H1 (cell line): ENCODE measurements at regions not wholly inside any gene's neighbourhood (a gene's known extent, or its start where the extent isn't known, plus 50 kb on each side); places are given as distances from the start of the nearest gene placed in this dataset.

Experiments used
- CTCF ChIA-PET: fragments of 300-600 bp; sonication (Branson Sonifier 250); formaldehyde crosslinking; loops from one replicate; lab custom pipeline; 2021; ENCODE audit not compliant: partially characterized antibody; lab: Charles Lee
- POLR2A ChIA-PET: fragments of 300-600 bp; sonication (Branson Sonifier 250); formaldehyde crosslinking; loops from one replicate; lab custom pipeline; 2021; ENCODE audit warnings: inconsistent platforms; ENCODE audit not compliant: partially characterized antibody; lab: Charles Lee
- DNase-seq, 2 experiments: peaks; one replicate each; pipeline versions ENCODE4 v3.0.0 to v3.0.0-alpha.2; 2010 to 2022; ENCODE audit warnings: low spot score in 2 of 2, low read depth in 1 of 2, mixed read lengths in 1 of 2
- FAIRE-seq: peaks from 2 replicates; lab custom pipeline; 2011; peaks lifted over from hg19 to GRCh38; lab: Jason Lieb, UNC
- H2AFZ ChIP-seq: 2 replicates; pipeline ENCODE4 v1.8.1; 2012; ENCODE audit warnings: low read length, inconsistent platforms
- H2AK5ac ChIP-seq: 2 replicates; pipeline ENCODE4 v1.6.1; 2013; ENCODE audit warnings: low read depth, low read length
- H2BK120ac ChIP-seq: replicated peaks from 2 replicates; pipeline ENCODE3; 2013; ENCODE audit warnings: low read depth, low read length, inconsistent platforms
- H2BK12ac ChIP-seq: 2 replicates; pipeline ENCODE4 v1.6.1; 2013; ENCODE audit warnings: low read depth, low read length
- H2BK15ac ChIP-seq: 2 replicates; pipeline ENCODE4 v1.6.1; 2013; ENCODE audit warnings: low read length
- H2BK20ac ChIP-seq: 2 replicates; pipeline ENCODE4 v1.6.1; 2013; ENCODE audit warnings: low read length
- H2BK5ac ChIP-seq: 2 replicates; pipeline ENCODE4 v1.6.1; 2013; ENCODE audit warnings: low read depth, low read length
- H3K14ac ChIP-seq: 2 replicates; pipeline ENCODE4 v1.6.1; 2013; ENCODE audit warnings: inconsistent platforms; ENCODE audit not compliant: insufficient read length
- H3K18ac ChIP-seq: 2 replicates; pipeline ENCODE4 v1.6.1; 2013; ENCODE audit warnings: low read length; ENCODE audit errors: extremely low read depth
- H3K23ac ChIP-seq: 2 replicates; pipeline ENCODE4 v1.6.1; 2013; ENCODE audit warnings: inconsistent platforms; ENCODE audit not compliant: insufficient read length
- H3K23me2 ChIP-seq: 2 replicates; pipeline ENCODE4 v1.6.1; 2013; ENCODE audit warnings: low read depth, low read length
- H3K27ac ChIP-seq: 2 replicates; pipeline ENCODE4 v1.6.1; 2011; ENCODE audit warnings: low read depth, low read length, inconsistent platforms
- H3K27me3 ChIP-seq, 4 experiments: replicated peaks in 1 of 4; 1 replicate in 1 of 4; 2 replicates in 3 of 4; pipeline versions ENCODE4 v1.6.1 to v1.8.1; 2011 to 2013; ENCODE audit warnings: low read length in 3 of 4, mild to moderate bottlenecking in 3 of 4, inconsistent platforms in 2 of 4, mixed read lengths in 2 of 4, moderate library complexity in 1 of 4; ENCODE audit not compliant: control insufficient read depth in 3 of 4, insufficient read depth in 3 of 4; ENCODE audit errors: extremely low read depth in 1 of 4
- H3K36me3 ChIP-seq, 4 experiments: 2 replicates each; pipeline versions ENCODE4 v1.6.1 to v1.8.1; 2011 to 2013; ENCODE audit warnings: mild to moderate bottlenecking in 4 of 4, low read length in 3 of 4, moderate library complexity in 2 of 4, control low read depth in 1 of 4, inconsistent platforms in 1 of 4; ENCODE audit not compliant: insufficient read depth in 4 of 4, control insufficient read depth in 2 of 4
- H3K4ac ChIP-seq: replicated peaks from 2 replicates; pipeline ENCODE3; 2013; ENCODE audit warnings: low read length, low read depth, mixed read lengths, inconsistent platforms; ENCODE audit not compliant: insufficient read length
- H3K4me1 ChIP-seq, 4 experiments: replicated peaks in 1 of 4; 1 replicate in 1 of 4; 2 replicates in 3 of 4; pipeline versions ENCODE4 v1.6.1 to v1.8.1; 2011 to 2013; ENCODE audit warnings: low read length in 3 of 4, inconsistent platforms in 2 of 4, mixed read lengths in 1 of 4; ENCODE audit not compliant: insufficient read depth in 4 of 4, control insufficient read depth in 3 of 4
- H3K4me2 ChIP-seq, 2 experiments: 2 replicates each; pipeline versions ENCODE4 v1.6.1 to v1.8.1; 2011 to 2013; ENCODE audit warnings: low read depth in 2 of 2, low read length in 2 of 2, control low read depth in 1 of 2, inconsistent platforms in 1 of 2, mild to moderate bottlenecking in 1 of 2; ENCODE audit not compliant: insufficient read depth in 1 of 2
- H3K4me3 ChIP-seq, 4 experiments: fragments of 200-600, 300-600 bp in 1 of 4; sonication (generic), shearing (Covaris generic), sonication (Bioruptor Twin) in 1 of 4; 2 replicates each; pipeline versions ENCODE4 v1.5.1 to v1.8.1; 2011 to 2016; ENCODE audit warnings: low read length in 4 of 4, low read depth in 3 of 4, control low read depth in 2 of 4, inconsistent platforms in 2 of 4, mild to moderate bottlenecking in 2 of 4, mixed read lengths in 1 of 4, moderate library complexity in 1 of 4; ENCODE audit not compliant: insufficient read depth in 2 of 4; ENCODE audit errors: extremely low read depth in 1 of 4
- H3K56ac ChIP-seq: replicated peaks from 2 replicates; pipeline ENCODE3; 2013; ENCODE audit warnings: low read depth, mild to moderate bottlenecking, mixed read lengths, low read length, inconsistent platforms; ENCODE audit not compliant: insufficient read length
- H3K79me1 ChIP-seq: 2 replicates; pipeline ENCODE4 v1.6.1; 2013; ENCODE audit warnings: low read depth, low read length, control low read depth
- H3K79me2 ChIP-seq, 2 experiments: 2 replicates each; pipeline versions ENCODE4 v1.6.1 to v1.8.1; 2012 to 2013; ENCODE audit warnings: low read length in 2 of 2, mild to moderate bottlenecking in 2 of 2, inconsistent platforms in 1 of 2; ENCODE audit not compliant: insufficient read depth in 2 of 2, control insufficient read depth in 1 of 2
- H3K9ac ChIP-seq, 4 experiments: replicated peaks in 1 of 4; 1 replicate in 1 of 4; 2 replicates in 3 of 4; pipeline versions ENCODE4 v1.6.1 to v1.8.1; 2011 to 2013; ENCODE audit warnings: low read depth in 3 of 4, low read length in 3 of 4, control low read depth in 2 of 4, mild to moderate bottlenecking in 2 of 4, moderate library complexity in 2 of 4, inconsistent platforms in 1 of 4; ENCODE audit errors: extremely low read depth in 1 of 4
- H3K9me3 ChIP-seq, 2 experiments: 2 replicates each; pipeline versions ENCODE4 v1.6.1 to v1.8.1; 2012 to 2013; ENCODE audit warnings: mild to moderate bottlenecking in 2 of 2, moderate library complexity in 2 of 2, control low read depth in 1 of 2, inconsistent platforms in 1 of 2, low read depth in 1 of 2, low read length in 1 of 2, mixed read lengths in 1 of 2; ENCODE audit not compliant: insufficient read depth in 2 of 2
- H4K20me1 ChIP-seq, 2 experiments: replicated peaks in 1 of 2; 2 replicates each; pipeline versions ENCODE3 to v1.8.1; 2011 to 2013; ENCODE audit warnings: inconsistent platforms in 2 of 2, low read length in 2 of 2, mild to moderate bottlenecking in 1 of 2; ENCODE audit not compliant: insufficient read depth in 2 of 2, control insufficient read depth in 1 of 2
- H4K5ac ChIP-seq: 2 replicates; pipeline ENCODE4 v1.6.1; 2013; ENCODE audit warnings: low read length, low read depth, mixed read lengths, inconsistent platforms; ENCODE audit not compliant: insufficient read length
- H4K8ac ChIP-seq: 2 replicates; pipeline ENCODE4 v1.8.0; 2013; ENCODE audit warnings: mild to moderate bottlenecking, moderate library complexity, low read length, inconsistent platforms; ENCODE audit not compliant: insufficient read depth; ENCODE audit errors: extremely low read depth
- H4K91ac ChIP-seq: replicated peaks from 2 replicates; pipeline ENCODE3; 2013; ENCODE audit warnings: low read length, mixed read lengths, inconsistent platforms; ENCODE audit not compliant: insufficient read length
- BACH1 ChIP-seq: IDR thresholded peaks from 2 replicates; pipeline ENCODE4 v1.6.1; 2012; ENCODE audit warnings: low read length, improper control_type of control experiment
- CBX8 ChIP-seq: fragments of 300-800, 300-1000 bp; sonication (generic); IDR thresholded peaks from 2 replicates; pipeline ENCODE4 v1.7.1; 2016; ENCODE audit warnings: low read depth, low read length, borderline replicate concordance
- EP300 ChIP-seq, 2 experiments: IDR thresholded peaks; 1 replicate in 1 of 2; 2 replicates in 1 of 2; pipeline ENCODE4 v1.6.1; 2011 to 2012; ENCODE audit warnings: low read depth in 2 of 2, low read length in 2 of 2, mild to moderate bottlenecking in 2 of 2, borderline replicate concordance in 1 of 2, inconsistent platforms in 1 of 2, moderate library complexity in 1 of 2
- MAX ChIP-seq: IDR thresholded peaks from 2 replicates; pipeline ENCODE4 v1.6.1; 2012; ENCODE audit warnings: inconsistent platforms
- RAD21 ChIP-seq, 2 experiments: IDR thresholded peaks in 1 of 2; conservative IDR thresholded peaks in 1 of 2; 2 replicates each; pipeline ENCODE4 v1.6.1; 2011; ENCODE audit warnings: low read depth in 2 of 2, low read length in 2 of 2, improper control_type of control experiment in 1 of 2, inconsistent platforms in 1 of 2, mild to moderate bottlenecking in 1 of 2, moderate library complexity in 1 of 2
- RNF2 ChIP-seq: fragments of 200-900, 300-1000 bp; sonication (generic); IDR thresholded peaks from 2 replicates; pipeline ENCODE4 v1.7.1; 2016; ENCODE audit warnings: borderline replicate concordance, low read depth, mild to moderate bottlenecking, antibody characterized with exemption, low read length; ENCODE audit not compliant: poor library complexity, severe bottlenecking; ENCODE audit errors: missing control alignments
- TEAD4 ChIP-seq: IDR thresholded peaks from 2 replicates; pipeline ENCODE4 v1.6.1; 2012; ENCODE audit warnings: low read depth, low read length, inconsistent platforms, mixed read lengths
- YY1 ChIP-seq: IDR thresholded peaks from 2 replicates; pipeline ENCODE4 v1.6.1; 2011; ENCODE audit warnings: low read depth, mild to moderate bottlenecking, low read length
- WGBS, 2 experiments: shearing (Covaris generic) in 1 of 2; methylation state at CpG; one replicate each; pipeline versions ENCODE4 v1.1.6 to v1.1.7; 2013 to 2015; ENCODE audit warnings: low lambda C conversion rate in 2 of 2, mixed read lengths in 2 of 2, inconsistent platforms in 1 of 2, low coverage in 1 of 2, missing lambda C conversion rate in 1 of 2; ENCODE audit not compliant: insufficient replicate concordance in 2 of 2, insufficient coverage in 1 of 2, insufficient read length in 1 of 2; ENCODE audit errors: extremely low coverage in 1 of 2, missing lambda C conversion rate in 1 of 2; 5-methylcytosine and 5-hydroxymethylcytosine counted together

GRCh38 chr14:35999294-35999693 lies 173.2 kb downstream of the BRMS1L start:
- peaks cover 0 to 7% (median 3%) of the 10 kb centered on the region in 4 experiments; a peak in 4 of 7 replicates for H3K4me1 ChIP-seq
- H2BK12ac ChIP-seq, result no peak overlapping the region
- H3K14ac ChIP-seq, result no peak overlapping the region
- no peak overlapping the region for H2BK5ac ChIP-seq
- no peak overlapping the region for H4K5ac ChIP-seq
- no peak overlapping the region for H2BK20ac ChIP-seq
- POLR2A ChIA-PET, result no interaction called here
- H3K4me2 ChIP-seq, result no peak overlapping the region
- CTCF ChIA-PET, result interaction anchor here (1.0 to 3.8 kb wide), 3 partner anchors 9 to 70 kb away, joined by 3 to 14 read pairs (median 9); no protein-coding TSS in a partner anchor
- no peak overlapping the region for H3K23ac ChIP-seq
- H4K20me1 ChIP-seq, result no peaks in the 10 kb centered on the region
- H3K27me3 ChIP-seq, result no peaks in the 10 kb centered on the region
- no peak overlapping the region for H2AK5ac ChIP-seq
- no peak overlapping the region for H2AFZ ChIP-seq
- no peaks in the 10 kb centered on the region for H3K23me2 ChIP-seq
- no peak overlapping the region for H4K91ac ChIP-seq
- no peak overlapping the region for H3K4ac ChIP-seq
- H3K9me3 ChIP-seq, result no peaks in the 10 kb centered on the region
- no peak overlapping the region for H3K18ac ChIP-seq
- H3K27ac ChIP-seq, result no peak overlapping the region
- H3K9ac ChIP-seq, result no peak overlapping the region
- no peak overlapping the region for H4K8ac ChIP-seq
- no peaks in the 10 kb centered on the region for H3K36me3 ChIP-seq
- H3K56ac ChIP-seq, result no peak overlapping the region
- H2BK15ac ChIP-seq, result no peak overlapping the region
- H3K4me3 ChIP-seq, result no peak overlapping the region
- no peak for DNase-seq
- H3K79me2 ChIP-seq, result no peaks in the 10 kb centered on the region
- TF ChIP-seq TEAD4 (no peak), RAD21 (IDR thresholded peaks at IDR 0.05 in 1 of 2, conservative IDR thresholded peaks at IDR 0.05 in 1 of 2; ENCODE audit: low read depth in 2 of 2, low read length in 2 of 2) (no peak), EP300 (IDR thresholded peaks at IDR 0.05; ENCODE audit: borderline replicate concordance in 1 of 2, low read depth in 2 of 2, low read length in 2 of 2) (no peak), MAX (no peak), YY1 (no peak), CBX8 (no peak), RNF2 (no peak), BACH1 (no peak)
- TF ChIP-seq, all 59 proteins: peak for 0
- no peak overlapping the region for H2BK120ac ChIP-seq
- FAIRE-seq, result no peak
- no peaks in the 10 kb centered on the region for H3K79me1 ChIP-seq
- 91% methylated on average over 5 of the region's 5 CpGs; no CpG with 5 or more reads in 1 of the 2 experiments for WGBS, 2 experiments
